Smooth muscle cell (in vitro differentiated cells): ENCODE measurements at regions not wholly inside any gene's neighbourhood (a gene's known extent, or its start where the extent isn't known, plus 50 kb on each side); places are given as distances from the start of the nearest gene placed in this dataset.

ENCODE experiments used
- DNase-seq: peaks from one replicate; lab custom pipeline; 2025; ENCODE audit not compliant: unreplicated experiment; lab: John Stamatoyannopoulos, UW
- H2AFZ ChIP-seq: fragments of 200-600 bp; sonication (generic); 2 replicates; pipeline ENCODE4 v1.6.0; 2016; ENCODE audit warnings: antibody characterized with exemption, low read depth, mild to moderate bottlenecking
- H3F3A ChIP-seq: fragments of 200-600 bp; sonication (generic); 2 replicates; pipeline ENCODE4 v1.6.0; 2017; ENCODE audit warnings: antibody characterized with exemption, low read depth
- H3K27ac ChIP-seq: fragments of 200-600 bp; sonication (generic); 2 replicates; pipeline ENCODE4 v1.5.1; 2016; ENCODE audit warnings: low read depth, mild to moderate bottlenecking
- H3K27me3 ChIP-seq: fragments of 200-600 bp; sonication (generic); 2 replicates; pipeline ENCODE4 v1.6.1; 2016; ENCODE audit warnings: low read depth, mild to moderate bottlenecking
- H3K36me3 ChIP-seq: fragments of 200-600 bp; sonication (generic); 2 replicates; pipeline ENCODE4 v1.5.1; 2016; ENCODE audit warnings: low read depth
- H3K4me1 ChIP-seq: fragments of 200-600 bp; sonication (generic); 2 replicates; pipeline ENCODE4 v1.5.1; 2016; ENCODE audit warnings: low read depth
- H3K4me2 ChIP-seq: fragments of 200-600 bp; sonication (generic); 2 replicates; pipeline ENCODE4 v1.6.0; 2016; ENCODE audit warnings: mild to moderate bottlenecking
- H3K4me3 ChIP-seq: fragments of 200-600 bp; sonication (generic); 2 replicates; pipeline ENCODE4 v1.5.1; 2016; ENCODE audit warnings: mild to moderate bottlenecking
- H3K79me2 ChIP-seq: fragments of 200-600 bp; sonication (generic); 2 replicates; pipeline ENCODE4 v1.6.0; 2016; ENCODE audit warnings: low read depth, mild to moderate bottlenecking
- H3K9ac ChIP-seq: fragments of 200-600 bp; sonication (generic); 2 replicates; pipeline ENCODE4 v1.6.0; 2016; ENCODE audit warnings: low read depth
- H3K9me3 ChIP-seq: fragments of 200-600 bp; sonication (generic); replicated peaks from 2 replicates; pipeline ENCODE4 v1.5.1; 2016; ENCODE audit warnings: low read depth
- H4K20me1 ChIP-seq: fragments of 200-600 bp; sonication (generic); 2 replicates; pipeline ENCODE4 v1.6.0; 2016; ENCODE audit warnings: low read depth
- WGBS: methylation state at CpG from one replicate; pipeline ENCODE4 v1.1.7; 2016; ENCODE audit warnings: low lambda C conversion rate; 5-methylcytosine and 5-hydroxymethylcytosine counted together
- TF ChIP-seq, protein P1 (sequence below): fragments of 200-600 bp; sonication (generic); IDR thresholded peaks from 2 replicates; pipeline ENCODE4 v1.5.1; 2017; ENCODE audit warnings: borderline replicate concordance, mild to moderate bottlenecking, antibody characterized with exemption; ENCODE audit not compliant: insufficient read depth, poor library complexity, severe bottlenecking

GRCh38 chr9:29850664-29851063 is 2277.4 kb upstream of the C9orf72 start:
- no peaks in the 10 kb centered on the region for H3K36me3 ChIP-seq
- no peaks in the 10 kb centered on the region for H3F3A ChIP-seq
- no peak overlapping the region for H3K9ac ChIP-seq
- no peaks in the 10 kb centered on the region for H3K27me3 ChIP-seq
- H3K4me2 ChIP-seq = no peak overlapping the region
- no peaks in the 10 kb centered on the region for H4K20me1 ChIP-seq
- H2AFZ ChIP-seq = no peak overlapping the region
- TF ChIP-seq, protein P1, sequence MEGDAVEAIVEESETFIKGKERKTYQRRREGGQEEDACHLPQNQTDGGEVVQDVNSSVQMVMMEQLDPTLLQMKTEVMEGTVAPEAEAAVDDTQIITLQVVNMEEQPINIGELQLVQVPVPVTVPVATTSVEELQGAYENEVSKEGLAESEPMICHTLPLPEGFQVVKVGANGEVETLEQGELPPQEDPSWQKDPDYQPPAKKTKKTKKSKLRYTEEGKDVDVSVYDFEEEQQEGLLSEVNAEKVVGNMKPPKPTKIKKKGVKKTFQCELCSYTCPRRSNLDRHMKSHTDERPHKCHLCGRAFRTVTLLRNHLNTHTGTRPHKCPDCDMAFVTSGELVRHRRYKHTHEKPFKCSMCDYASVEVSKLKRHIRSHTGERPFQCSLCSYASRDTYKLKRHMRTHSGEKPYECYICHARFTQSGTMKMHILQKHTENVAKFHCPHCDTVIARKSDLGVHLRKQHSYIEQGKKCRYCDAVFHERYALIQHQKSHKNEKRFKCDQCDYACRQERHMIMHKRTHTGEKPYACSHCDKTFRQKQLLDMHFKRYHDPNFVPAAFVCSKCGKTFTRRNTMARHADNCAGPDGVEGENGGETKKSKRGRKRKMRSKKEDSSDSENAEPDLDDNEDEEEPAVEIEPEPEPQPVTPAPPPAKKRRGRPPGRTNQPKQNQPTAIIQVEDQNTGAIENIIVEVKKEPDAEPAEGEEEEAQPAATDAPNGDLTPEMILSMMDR = no peak
- H3K4me3 ChIP-seq = no peak overlapping the region
- no peaks in the 10 kb centered on the region for H3K79me2 ChIP-seq
- H3K4me1 ChIP-seq = no peaks in the 10 kb centered on the region
- no peak for DNase-seq
- H3K27ac ChIP-seq = no peak overlapping the region
- H3K9me3 ChIP-seq = no peaks in the 10 kb centered on the region
- 68% methylated on average over 1 of the region's 1 CpG for WGBS

DNA sequence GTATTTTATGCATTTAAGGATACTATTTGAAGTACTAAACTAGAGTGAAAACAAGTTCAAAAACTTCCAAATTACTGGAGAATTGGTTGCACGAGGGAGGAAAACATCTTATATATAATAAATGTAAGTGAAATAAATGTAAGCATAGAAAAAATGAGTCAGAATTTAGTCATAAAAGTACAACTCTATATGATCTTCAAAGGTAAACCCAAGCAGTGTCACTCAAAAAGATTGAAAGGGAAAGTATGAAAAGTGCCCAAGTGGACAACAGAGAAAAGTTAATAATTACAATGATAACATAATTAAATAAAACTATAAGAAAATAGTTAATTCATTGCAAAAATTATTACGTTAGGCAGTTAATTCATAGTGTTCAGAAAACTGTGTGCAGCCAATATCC is 2288.5 kb upstream of the C9orf72 start:
- Histone ChIP-seq H3K4me3 (no peak overlapping the region), H3F3A (no peaks in the 10 kb centered on the region), H3K27me3 (no peaks in the 10 kb centered on the region), H3K9ac (no peak overlapping the region), H3K4me1 (no peaks in the 10 kb centered on the region), H2AFZ (no peak overlapping the region), H3K79me2 (no peaks in the 10 kb centered on the region), H3K4me2 (no peak overlapping the region), H3K27ac (no peak overlapping the region), H3K36me3 (no peaks in the 10 kb centered on the region), H3K9me3 (no peaks in the 10 kb centered on the region), H4K20me1 (no peaks in the 10 kb centered on the region)
- no peak for DNase-seq
- WGBS = 94% methylated on average over 2 of the region's 2 CpGs
- TF ChIP-seq, protein P1 = no peak

DNA sequence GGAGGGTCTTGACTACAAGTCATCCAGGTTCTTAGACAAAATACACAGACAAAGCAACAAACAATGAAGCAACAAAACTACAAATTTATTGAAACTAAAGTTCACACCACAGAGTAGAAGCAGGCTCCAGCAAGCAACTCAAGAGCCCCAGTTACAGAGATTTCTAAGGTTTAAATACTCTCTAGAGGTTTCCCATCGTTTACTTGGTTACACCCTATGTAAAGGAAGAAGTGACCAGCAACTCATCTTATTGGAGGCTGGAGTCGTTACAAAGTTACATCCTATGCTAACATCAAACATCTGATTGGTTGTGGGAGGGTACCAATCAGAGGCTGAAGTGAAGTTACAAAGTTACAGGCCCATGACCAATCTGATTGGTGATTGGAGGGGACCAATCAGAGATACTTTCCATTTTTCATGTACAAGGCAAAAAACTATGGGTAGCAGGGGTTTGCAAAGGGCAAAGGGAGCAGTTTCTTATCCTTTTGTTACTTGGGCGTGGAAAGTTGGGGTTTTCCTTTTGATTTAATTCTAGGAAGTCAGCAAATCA is 2292.6 kb upstream of the C9orf72 start:
- Histone ChIP-seq H3F3A (no peaks in the 10 kb centered on the region), H3K4me2 (no peak overlapping the region), H3K27me3 (no peaks in the 10 kb centered on the region), H3K36me3 (no peaks in the 10 kb centered on the region), H3K9ac (no peak overlapping the region), H4K20me1 (no peaks in the 10 kb centered on the region), H3K4me1 (no peaks in the 10 kb centered on the region), H3K79me2 (no peaks in the 10 kb centered on the region), H3K9me3 (no peaks in the 10 kb centered on the region), H3K27ac (no peak overlapping the region), H3K4me3 (no peak overlapping the region), H2AFZ (peak overlapping the region; percentile 37)
- WGBS = 63% methylated on average over 3 of the region's 3 CpGs
- TF ChIP-seq, protein P1 = no peak
- no peak for DNase-seq

- Histone ChIP-seq H3K9me3 (no peaks in the 10 kb centered on the region), H3K4me1 (no peaks in the 10 kb centered on the region), H3K4me3 (no peak overlapping the region), H3K9ac (no peak overlapping the region), H2AFZ (peak overlapping the region; percentile 37), H3K36me3 (no peaks in the 10 kb centered on the region), H3K4me2 (no peak overlapping the region), H4K20me1 (no peaks in the 10 kb centered on the region), H3K79me2 (no peaks in the 10 kb centered on the region), H3F3A (no peaks in the 10 kb centered on the region), H3K27me3 (no peaks in the 10 kb centered on the region), H3K27ac (no peak overlapping the region)
- 78% methylated on average over 4 of the region's 4 CpGs for WGBS
- TF ChIP-seq, protein P1 = no peak
- no peak for DNase-seq
Measured at GRCh38 chr9:29866556-29866955, 2293.3 kb upstream of the C9orf72 start.
